GM23338 (cell line): ENCODE measurements at regions not wholly inside any gene's neighbourhood (a gene's known extent, or its start where the extent isn't known, plus 50 kb on each side); places are given as distances from the start of the nearest gene placed in this dataset.

Experiments used
- ATAC-seq: fragments of 200-7000 bp; cut with Tn5 transposase; 3 replicates; pipeline ENCODE4 v1.9.1; 2020
- DNase-seq: peaks from one replicate; pipeline ENCODE4 v3.0.0-alpha.2; 2015; ENCODE audit warnings: low spot score
- H2AFZ ChIP-seq: fragments of 200-600 bp; sonication (generic); 2 replicates; pipeline ENCODE4 v1.8.0; 2016; ENCODE audit warnings: antibody characterized with exemption, mild to moderate bottlenecking, moderate library complexity
- H3F3A ChIP-seq: fragments of 200-600 bp; sonication (generic); replicated peaks from 2 replicates; pipeline ENCODE4 v1.8.0; 2017; ENCODE audit warnings: antibody characterized with exemption, mixed run types, low read depth
- H3K27ac ChIP-seq: fragments of 200-600 bp; sonication (generic); 2 replicates; pipeline ENCODE4 v1.6.1; 2016; ENCODE audit warnings: low read depth
- H3K27me3 ChIP-seq: fragments of 200-600 bp; sonication (generic); 2 replicates; pipeline ENCODE4 v1.8.0; 2016; ENCODE audit warnings: mild to moderate bottlenecking, mixed run types, moderate library complexity; ENCODE audit not compliant: insufficient read depth
- H3K36me3 ChIP-seq: fragments of 200-600 bp; sonication (generic); 2 replicates; pipeline ENCODE4 v1.8.0; 2016; ENCODE audit warnings: mild to moderate bottlenecking; ENCODE audit not compliant: insufficient read depth
- H3K4me1 ChIP-seq: fragments of 200-600 bp; sonication (generic); 2 replicates; pipeline ENCODE4 v1.8.0; 2016; ENCODE audit warnings: mild to moderate bottlenecking, moderate library complexity; ENCODE audit not compliant: insufficient read depth
- H3K4me2 ChIP-seq: fragments of 200-600 bp; sonication (generic); 2 replicates; pipeline ENCODE4 v1.7.1; 2017; ENCODE audit warnings: mixed run types
- H3K4me3 ChIP-seq: fragments of 200-600 bp; sonication (generic); 2 replicates; pipeline ENCODE4 v1.6.1; 2016; ENCODE audit warnings: mixed run types
- H3K79me2 ChIP-seq: fragments of 200-600 bp; sonication (generic); replicated peaks from 2 replicates; pipeline ENCODE4 v1.8.0; 2017; ENCODE audit warnings: mild to moderate bottlenecking; ENCODE audit not compliant: insufficient read depth
- H3K9me2 ChIP-seq: fragments of 200-600 bp; sonication (generic); 2 replicates; pipeline ENCODE4 v1.8.0; 2017; ENCODE audit not compliant: insufficient read depth
- H4K20me1 ChIP-seq: fragments of 200-600 bp; sonication (generic); replicated peaks from 2 replicates; pipeline ENCODE4 v1.8.0; 2017; ENCODE audit warnings: mild to moderate bottlenecking; ENCODE audit not compliant: insufficient read depth
- H3K27ac Mint-ChIP-seq: 2 replicates; pipeline ENCODE4 v1.8.0; 2020; ENCODE audit warnings: inconsistent platforms, mild to moderate bottlenecking, moderate library complexity, mixed read lengths
- H3K27me3 Mint-ChIP-seq: 3 replicates; pipeline ENCODE4 v1.8.0; 2022; ENCODE audit warnings: low read depth, mild to moderate bottlenecking, moderate library complexity, mixed read lengths, inconsistent platforms; ENCODE audit not compliant: insufficient read depth, poor library complexity
- H3K36me3 Mint-ChIP-seq: 3 replicates; pipeline ENCODE4 v1.8.0; 2021; ENCODE audit warnings: low read depth, mild to moderate bottlenecking, inconsistent platforms, moderate library complexity, mixed read lengths
- H3K4me1 Mint-ChIP-seq: 3 replicates; pipeline ENCODE4 v1.8.0; 2020; ENCODE audit warnings: mild to moderate bottlenecking, inconsistent platforms, mixed read lengths
- H3K4me3 Mint-ChIP-seq: 3 replicates; pipeline ENCODE4 v1.8.0; 2021; ENCODE audit warnings: moderate library complexity, mild to moderate bottlenecking, inconsistent platforms, mixed read lengths
- H3K9me3 Mint-ChIP-seq: 3 replicates; pipeline ENCODE4 v1.8.0; 2020; ENCODE audit warnings: moderate library complexity, mild to moderate bottlenecking, inconsistent platforms, mixed read lengths
- CREB1 ChIP-seq: fragments of 250-450 bp; sonication (Bioruptor Pico); IDR thresholded peaks from 2 replicates; pipeline ENCODE4 v1.5.0; 2020; ENCODE audit warnings: low read depth, mild to moderate bottlenecking, moderate library complexity
- EZH2 ChIP-seq: fragments of 200-600 bp; sonication (generic); IDR thresholded peaks from one replicate; pipeline ENCODE4 v1.8.0; 2017; ENCODE audit warnings: antibody characterized with exemption, mild to moderate bottlenecking, low read depth; ENCODE audit not compliant: unreplicated experiment
- EZH2phosphoT487 ChIP-seq: fragments of 200-600 bp; sonication (generic); IDR thresholded peaks from one replicate; pipeline ENCODE4 v1.8.1; 2018; ENCODE audit warnings: antibody characterized with exemption; ENCODE audit not compliant: unreplicated experiment
- JUNB ChIP-seq: IDR thresholded peaks from one replicate; pipeline ENCODE4 v1.6.1; 2016; ENCODE audit warnings: antibody characterized with exemption; ENCODE audit not compliant: unreplicated experiment
- NANOG ChIP-seq: IDR thresholded peaks from 2 replicates; pipeline ENCODE4 v1.6.1; 2016; ENCODE audit warnings: antibody characterized with exemption, borderline replicate concordance
- STAT1 ChIP-seq: IDR thresholded peaks from one replicate; pipeline ENCODE4 v1.6.1; 2016; ENCODE audit warnings: antibody characterized with exemption; ENCODE audit not compliant: unreplicated experiment
- ZNF114 ChIP-seq: fragments of 250-450 bp; sonication (Bioruptor Pico); IDR thresholded peaks from 2 replicates; pipeline ENCODE4 v1.5.0; 2020; ENCODE audit warnings: mild to moderate bottlenecking, moderate library complexity
- ZNF331 ChIP-seq: fragments of 250-450 bp; sonication (Bioruptor Pico); IDR thresholded peaks from 2 replicates; pipeline ENCODE4 v1.5.0; 2020; ENCODE audit warnings: low read depth, mild to moderate bottlenecking, moderate library complexity
- TF ChIP-seq, protein P1 (sequence below): fragments of 250-450 bp; sonication (Bioruptor Pico); IDR thresholded peaks from 2 replicates; pipeline ENCODE4 v1.5.0; 2020; ENCODE audit warnings: mild to moderate bottlenecking, moderate library complexity
- TF ChIP-seq, protein P2 (sequence below): IDR thresholded peaks from 2 replicates; pipeline ENCODE4 v1.6.1; 2016; ENCODE audit warnings: antibody characterized with exemption
- TF ChIP-seq, protein P3 (sequence below): IDR thresholded peaks from one replicate; pipeline ENCODE4 v1.6.1; 2018; ENCODE audit warnings: antibody characterized with exemption; ENCODE audit not compliant: unreplicated experiment
- TF ChIP-seq, protein P4 (sequence below), 2 experiments: fragments of 200-600 bp in 1 of 2; sonication (generic) in 1 of 2; conservative IDR thresholded peaks; 2 replicates each; pipeline versions ENCODE4 v1.5.1 to v1.6.1; 2016 to 2017; ENCODE audit warnings: antibody characterized with exemption in 2 of 2, low read depth in 2 of 2, mild to moderate bottlenecking in 2 of 2, moderate library complexity in 1 of 2

DNA sequence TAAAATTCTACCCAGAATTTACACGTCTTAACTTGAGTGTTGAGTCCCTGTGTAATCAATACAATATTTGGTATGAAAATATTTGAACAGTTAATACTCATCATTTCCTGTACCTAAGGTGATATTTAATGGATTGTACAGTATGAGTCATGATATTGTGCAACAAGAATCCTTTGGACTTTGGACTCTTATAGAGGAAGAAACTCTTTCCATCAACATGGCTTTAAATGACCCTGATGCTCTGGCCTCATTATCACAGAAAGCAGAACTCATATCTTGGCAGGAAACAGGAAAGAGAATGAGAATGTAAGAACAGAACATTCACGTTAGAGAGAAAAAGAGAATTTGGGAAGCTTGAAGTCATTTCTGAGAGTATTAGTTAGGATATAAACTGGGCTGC, 168.8 kb upstream of the B3GALT2 start (continued):
- TF ChIP-seq EZH2, result no peak
- no peak for TF ChIP-seq STAT1

DNA sequence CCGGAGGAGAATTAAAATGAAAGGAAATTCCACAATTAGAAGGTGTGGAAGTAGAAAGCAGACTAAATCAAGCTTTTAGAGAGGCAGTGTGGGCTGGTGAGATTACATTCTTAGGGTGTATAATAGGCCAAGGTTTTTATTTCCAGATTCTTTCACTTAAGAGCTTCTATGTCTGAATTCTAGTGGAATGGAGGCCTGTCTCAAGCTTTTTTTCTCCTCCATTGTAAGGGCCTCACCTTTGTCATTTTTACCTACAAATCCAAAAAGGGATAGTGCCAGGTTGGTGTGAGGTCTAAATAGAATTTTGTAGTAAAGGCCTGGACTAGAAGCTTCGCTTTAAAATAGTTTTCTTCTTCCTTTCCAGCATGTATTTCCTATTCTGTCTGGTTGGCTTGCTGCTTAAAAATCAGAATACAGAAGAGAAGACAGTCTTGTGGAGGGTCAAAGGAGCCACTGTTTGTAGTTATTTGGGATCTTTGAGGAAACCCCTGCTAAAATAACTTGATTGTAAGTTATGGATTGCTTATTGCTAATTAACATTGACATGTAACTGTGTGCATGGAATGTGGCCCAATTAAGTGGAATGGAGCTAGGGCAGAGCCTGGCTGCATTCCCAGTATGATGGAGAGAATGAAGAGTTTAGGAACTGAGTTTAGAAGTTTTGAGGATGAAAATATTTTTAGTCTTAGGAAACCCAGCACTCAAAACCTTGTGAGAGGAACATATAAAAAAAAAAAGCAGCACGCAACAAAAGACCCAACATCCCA, 162.5 kb upstream of the B3GALT2 start:
- no peak overlapping the region for H3K4me3 ChIP-seq
- Mint-ChIP-seq H3K27me3 (no peaks in the 10 kb centered on the region), H3K4me3 (no peak overlapping the region), H3K27ac (no peak overlapping the region), H3K36me3 (no peaks in the 10 kb centered on the region), H3K9me3 (no peaks in the 10 kb centered on the region), H3K4me1 (no peaks in the 10 kb centered on the region)
- H2AFZ ChIP-seq, result no peak overlapping the region
- no peaks in the 10 kb centered on the region for H3K27me3 ChIP-seq
- H3K4me1 ChIP-seq, result peaks cover 8% of the 10 kb centered on the region; the same call in 1 of the 2 replicates
- no peaks in the 10 kb centered on the region for H3K36me3 ChIP-seq
- no peak overlapping the region for H3K27ac ChIP-seq
- ATAC-seq (no peak), DNase-seq (no peak)
- no peaks in the 10 kb centered on the region for H3F3A ChIP-seq
- no peak overlapping the region for H3K4me2 ChIP-seq
- H3K9me2 ChIP-seq, result no peaks in the 10 kb centered on the region
- no peaks in the 10 kb centered on the region for H3K79me2 ChIP-seq
- H4K20me1 ChIP-seq, result no peaks in the 10 kb centered on the region
- no peak for TF ChIP-seq ZNF331 (CRISPR knock-in tag)
- TF ChIP-seq ZNF114 (CRISPR knock-in tag), result no peak
- TF ChIP-seq, protein P1, sequence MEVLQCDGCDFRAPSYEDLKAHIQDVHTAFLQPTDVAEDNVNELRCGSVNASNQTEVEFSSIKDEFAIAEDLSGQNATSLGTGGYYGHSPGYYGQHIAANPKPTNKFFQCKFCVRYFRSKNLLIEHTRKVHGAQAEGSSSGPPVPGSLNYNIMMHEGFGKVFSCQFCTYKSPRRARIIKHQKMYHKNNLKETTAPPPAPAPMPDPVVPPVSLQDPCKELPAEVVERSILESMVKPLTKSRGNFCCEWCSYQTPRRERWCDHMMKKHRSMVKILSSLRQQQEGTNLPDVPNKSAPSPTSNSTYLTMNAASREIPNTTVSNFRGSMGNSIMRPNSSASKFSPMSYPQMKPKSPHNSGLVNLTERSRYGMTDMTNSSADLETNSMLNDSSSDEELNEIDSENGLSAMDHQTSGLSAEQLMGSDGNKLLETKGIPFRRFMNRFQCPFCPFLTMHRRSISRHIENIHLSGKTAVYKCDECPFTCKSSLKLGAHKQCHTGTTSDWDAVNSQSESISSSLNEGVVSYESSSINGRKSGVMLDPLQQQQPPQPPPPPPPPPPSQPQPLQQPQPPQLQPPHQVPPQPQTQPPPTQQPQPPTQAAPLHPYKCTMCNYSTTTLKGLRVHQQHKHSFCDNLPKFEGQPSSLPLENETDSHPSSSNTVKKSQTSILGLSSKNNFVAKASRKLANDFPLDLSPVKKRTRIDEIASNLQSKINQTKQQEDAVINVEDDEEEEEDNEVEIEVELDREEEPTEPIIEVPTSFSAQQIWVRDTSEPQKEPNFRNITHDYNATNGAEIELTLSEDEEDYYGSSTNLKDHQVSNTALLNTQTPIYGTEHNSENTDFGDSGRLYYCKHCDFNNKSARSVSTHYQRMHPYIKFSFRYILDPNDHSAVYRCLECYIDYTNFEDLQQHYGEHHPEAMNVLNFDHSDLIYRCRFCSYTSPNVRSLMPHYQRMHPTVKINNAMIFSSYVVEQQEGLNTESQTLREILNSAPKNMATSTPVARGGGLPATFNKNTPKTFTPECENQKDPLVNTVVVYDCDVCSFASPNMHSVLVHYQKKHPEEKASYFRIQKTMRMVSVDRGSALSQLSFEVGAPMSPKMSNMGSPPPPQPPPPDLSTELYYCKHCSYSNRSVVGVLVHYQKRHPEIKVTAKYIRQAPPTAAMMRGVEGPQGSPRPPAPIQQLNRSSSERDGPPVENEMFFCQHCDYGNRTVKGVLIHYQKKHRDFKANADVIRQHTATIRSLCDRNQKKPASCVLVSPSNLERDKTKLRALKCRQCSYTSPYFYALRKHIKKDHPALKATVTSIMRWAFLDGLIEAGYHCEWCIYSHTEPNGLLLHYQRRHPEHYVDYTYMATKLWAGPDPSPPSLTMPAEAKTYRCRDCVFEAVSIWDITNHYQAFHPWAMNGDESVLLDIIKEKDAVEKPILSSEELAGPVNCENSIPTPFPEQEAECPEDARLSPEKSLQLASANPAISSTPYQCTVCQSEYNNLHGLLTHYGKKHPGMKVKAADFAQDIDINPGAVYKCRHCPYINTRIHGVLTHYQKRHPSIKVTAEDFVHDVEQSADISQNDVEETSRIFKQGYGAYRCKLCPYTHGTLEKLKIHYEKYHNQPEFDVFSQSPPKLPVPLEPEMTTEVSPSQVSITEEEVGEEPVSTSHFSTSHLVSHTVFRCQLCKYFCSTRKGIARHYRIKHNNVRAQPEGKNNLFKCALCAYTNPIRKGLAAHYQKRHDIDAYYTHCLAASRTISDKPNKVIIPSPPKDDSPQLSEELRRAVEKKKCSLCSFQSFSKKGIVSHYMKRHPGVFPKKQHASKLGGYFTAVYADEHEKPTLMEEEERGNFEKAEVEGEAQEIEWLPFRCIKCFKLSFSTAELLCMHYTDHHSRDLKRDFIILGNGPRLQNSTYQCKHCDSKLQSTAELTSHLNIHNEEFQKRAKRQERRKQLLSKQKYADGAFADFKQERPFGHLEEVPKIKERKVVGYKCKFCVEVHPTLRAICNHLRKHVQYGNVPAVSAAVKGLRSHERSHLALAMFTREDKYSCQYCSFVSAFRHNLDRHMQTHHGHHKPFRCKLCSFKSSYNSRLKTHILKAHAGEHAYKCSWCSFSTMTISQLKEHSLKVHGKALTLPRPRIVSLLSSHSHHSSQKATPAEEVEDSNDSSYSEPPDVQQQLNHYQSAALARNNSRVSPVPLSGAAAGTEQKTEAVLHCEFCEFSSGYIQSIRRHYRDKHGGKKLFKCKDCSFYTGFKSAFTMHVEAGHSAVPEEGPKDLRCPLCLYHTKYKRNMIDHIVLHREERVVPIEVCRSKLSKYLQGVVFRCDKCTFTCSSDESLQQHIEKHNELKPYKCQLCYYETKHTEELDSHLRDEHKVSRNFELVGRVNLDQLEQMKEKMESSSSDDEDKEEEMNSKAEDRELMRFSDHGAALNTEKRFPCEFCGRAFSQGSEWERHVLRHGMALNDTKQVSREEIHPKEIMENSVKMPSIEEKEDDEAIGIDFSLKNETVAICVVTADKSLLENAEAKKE, result no peak
- no peak for TF ChIP-seq STAT1
- no peak for TF ChIP-seq JUNB
- TF ChIP-seq, protein P2, sequence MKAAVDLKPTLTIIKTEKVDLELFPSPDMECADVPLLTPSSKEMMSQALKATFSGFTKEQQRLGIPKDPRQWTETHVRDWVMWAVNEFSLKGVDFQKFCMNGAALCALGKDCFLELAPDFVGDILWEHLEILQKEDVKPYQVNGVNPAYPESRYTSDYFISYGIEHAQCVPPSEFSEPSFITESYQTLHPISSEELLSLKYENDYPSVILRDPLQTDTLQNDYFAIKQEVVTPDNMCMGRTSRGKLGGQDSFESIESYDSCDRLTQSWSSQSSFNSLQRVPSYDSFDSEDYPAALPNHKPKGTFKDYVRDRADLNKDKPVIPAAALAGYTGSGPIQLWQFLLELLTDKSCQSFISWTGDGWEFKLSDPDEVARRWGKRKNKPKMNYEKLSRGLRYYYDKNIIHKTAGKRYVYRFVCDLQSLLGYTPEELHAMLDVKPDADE, result no peak
- TF ChIP-seq, protein P3, sequence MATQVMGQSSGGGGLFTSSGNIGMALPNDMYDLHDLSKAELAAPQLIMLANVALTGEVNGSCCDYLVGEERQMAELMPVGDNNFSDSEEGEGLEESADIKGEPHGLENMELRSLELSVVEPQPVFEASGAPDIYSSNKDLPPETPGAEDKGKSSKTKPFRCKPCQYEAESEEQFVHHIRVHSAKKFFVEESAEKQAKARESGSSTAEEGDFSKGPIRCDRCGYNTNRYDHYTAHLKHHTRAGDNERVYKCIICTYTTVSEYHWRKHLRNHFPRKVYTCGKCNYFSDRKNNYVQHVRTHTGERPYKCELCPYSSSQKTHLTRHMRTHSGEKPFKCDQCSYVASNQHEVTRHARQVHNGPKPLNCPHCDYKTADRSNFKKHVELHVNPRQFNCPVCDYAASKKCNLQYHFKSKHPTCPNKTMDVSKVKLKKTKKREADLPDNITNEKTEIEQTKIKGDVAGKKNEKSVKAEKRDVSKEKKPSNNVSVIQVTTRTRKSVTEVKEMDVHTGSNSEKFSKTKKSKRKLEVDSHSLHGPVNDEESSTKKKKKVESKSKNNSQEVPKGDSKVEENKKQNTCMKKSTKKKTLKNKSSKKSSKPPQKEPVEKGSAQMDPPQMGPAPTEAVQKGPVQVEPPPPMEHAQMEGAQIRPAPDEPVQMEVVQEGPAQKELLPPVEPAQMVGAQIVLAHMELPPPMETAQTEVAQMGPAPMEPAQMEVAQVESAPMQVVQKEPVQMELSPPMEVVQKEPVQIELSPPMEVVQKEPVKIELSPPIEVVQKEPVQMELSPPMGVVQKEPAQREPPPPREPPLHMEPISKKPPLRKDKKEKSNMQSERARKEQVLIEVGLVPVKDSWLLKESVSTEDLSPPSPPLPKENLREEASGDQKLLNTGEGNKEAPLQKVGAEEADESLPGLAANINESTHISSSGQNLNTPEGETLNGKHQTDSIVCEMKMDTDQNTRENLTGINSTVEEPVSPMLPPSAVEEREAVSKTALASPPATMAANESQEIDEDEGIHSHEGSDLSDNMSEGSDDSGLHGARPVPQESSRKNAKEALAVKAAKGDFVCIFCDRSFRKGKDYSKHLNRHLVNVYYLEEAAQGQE, result no peak
- TF ChIP-seq, protein P4, sequence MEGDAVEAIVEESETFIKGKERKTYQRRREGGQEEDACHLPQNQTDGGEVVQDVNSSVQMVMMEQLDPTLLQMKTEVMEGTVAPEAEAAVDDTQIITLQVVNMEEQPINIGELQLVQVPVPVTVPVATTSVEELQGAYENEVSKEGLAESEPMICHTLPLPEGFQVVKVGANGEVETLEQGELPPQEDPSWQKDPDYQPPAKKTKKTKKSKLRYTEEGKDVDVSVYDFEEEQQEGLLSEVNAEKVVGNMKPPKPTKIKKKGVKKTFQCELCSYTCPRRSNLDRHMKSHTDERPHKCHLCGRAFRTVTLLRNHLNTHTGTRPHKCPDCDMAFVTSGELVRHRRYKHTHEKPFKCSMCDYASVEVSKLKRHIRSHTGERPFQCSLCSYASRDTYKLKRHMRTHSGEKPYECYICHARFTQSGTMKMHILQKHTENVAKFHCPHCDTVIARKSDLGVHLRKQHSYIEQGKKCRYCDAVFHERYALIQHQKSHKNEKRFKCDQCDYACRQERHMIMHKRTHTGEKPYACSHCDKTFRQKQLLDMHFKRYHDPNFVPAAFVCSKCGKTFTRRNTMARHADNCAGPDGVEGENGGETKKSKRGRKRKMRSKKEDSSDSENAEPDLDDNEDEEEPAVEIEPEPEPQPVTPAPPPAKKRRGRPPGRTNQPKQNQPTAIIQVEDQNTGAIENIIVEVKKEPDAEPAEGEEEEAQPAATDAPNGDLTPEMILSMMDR (conservative IDR thresholded peaks at IDR 0.05; ENCODE audit: low read depth in 2 of 2), result no peak
- TF ChIP-seq CREB1 (CRISPR knock-in tag), result no peak
- no peak for TF ChIP-seq NANOG
- TF ChIP-seq EZH2, result no peak
- no peak for TF ChIP-seq EZH2phosphoT487
